ENCODE measurements at regions not wholly inside any gene's neighbourhood (a gene's known extent, or its start where the extent isn't known, plus 50 kb on each side); places are given as distances from the start of the nearest gene placed in this dataset.

- no peaks in the 10 kb centered on the region for H4K20me1 ChIP-seq (ENCODE audit: control insufficient read depth, extremely low read depth, insufficient read depth, low read length)
- H3K79me2 ChIP-seq (ENCODE audit: control insufficient read depth, insufficient read depth, low read length) = no peaks in the 10 kb centered on the region
- H3K27ac ChIP-seq (ENCODE audit: insufficient read depth, low read length) = no peak overlapping the region
- no peaks in the 10 kb centered on the region for H3K27me3 ChIP-seq (ENCODE audit: control insufficient read depth, insufficient read depth, low read length)
- no peak for DNase-seq (ENCODE audit: low read depth in 2 of 2)
- TF ChIP-seq, protein P1, sequence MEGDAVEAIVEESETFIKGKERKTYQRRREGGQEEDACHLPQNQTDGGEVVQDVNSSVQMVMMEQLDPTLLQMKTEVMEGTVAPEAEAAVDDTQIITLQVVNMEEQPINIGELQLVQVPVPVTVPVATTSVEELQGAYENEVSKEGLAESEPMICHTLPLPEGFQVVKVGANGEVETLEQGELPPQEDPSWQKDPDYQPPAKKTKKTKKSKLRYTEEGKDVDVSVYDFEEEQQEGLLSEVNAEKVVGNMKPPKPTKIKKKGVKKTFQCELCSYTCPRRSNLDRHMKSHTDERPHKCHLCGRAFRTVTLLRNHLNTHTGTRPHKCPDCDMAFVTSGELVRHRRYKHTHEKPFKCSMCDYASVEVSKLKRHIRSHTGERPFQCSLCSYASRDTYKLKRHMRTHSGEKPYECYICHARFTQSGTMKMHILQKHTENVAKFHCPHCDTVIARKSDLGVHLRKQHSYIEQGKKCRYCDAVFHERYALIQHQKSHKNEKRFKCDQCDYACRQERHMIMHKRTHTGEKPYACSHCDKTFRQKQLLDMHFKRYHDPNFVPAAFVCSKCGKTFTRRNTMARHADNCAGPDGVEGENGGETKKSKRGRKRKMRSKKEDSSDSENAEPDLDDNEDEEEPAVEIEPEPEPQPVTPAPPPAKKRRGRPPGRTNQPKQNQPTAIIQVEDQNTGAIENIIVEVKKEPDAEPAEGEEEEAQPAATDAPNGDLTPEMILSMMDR (conservative IDR thresholded peaks at IDR 0.05 in 1 of 2, IDR thresholded peaks at IDR 0.05 in 1 of 2; ENCODE audit: low read depth in 1 of 2, low read length in 2 of 2) = no peak
- TF ChIP-seq EZH2 (IDR thresholded peaks at IDR 0.05; ENCODE audit: low read length, missing control alignments) = no peak
- no peaks in the 10 kb centered on the region for H3K9me3 ChIP-seq (ENCODE audit: control insufficient read depth, insufficient read depth, low read depth, low read length)
- H3K4me3 ChIP-seq (replicated peaks in 1 of 4; ENCODE audit: control extremely low read depth in 1 of 4, insufficient read depth in 1 of 4, low read depth in 3 of 4, low read length in 4 of 4) = no peak overlapping the region
- H3K9ac ChIP-seq (ENCODE audit: insufficient read depth, low read length) = no peak overlapping the region
- no peak overlapping the region for H3K4me2 ChIP-seq (ENCODE audit: extremely low read depth, insufficient read depth, low read length)
- no peaks in the 10 kb centered on the region for H3K4me1 ChIP-seq (ENCODE audit: control insufficient read depth, extremely low read depth, insufficient read depth, low read length)
- H2AFZ ChIP-seq (ENCODE audit: low read length) = no peak overlapping the region
- H3K36me3 ChIP-seq (ENCODE audit: control insufficient read depth, insufficient read depth, low read length) = no peaks in the 10 kb centered on the region
Observed at GRCh38 chr9:13920557-13920956, 393.4 kb downstream of the NFIB start.

DNA sequence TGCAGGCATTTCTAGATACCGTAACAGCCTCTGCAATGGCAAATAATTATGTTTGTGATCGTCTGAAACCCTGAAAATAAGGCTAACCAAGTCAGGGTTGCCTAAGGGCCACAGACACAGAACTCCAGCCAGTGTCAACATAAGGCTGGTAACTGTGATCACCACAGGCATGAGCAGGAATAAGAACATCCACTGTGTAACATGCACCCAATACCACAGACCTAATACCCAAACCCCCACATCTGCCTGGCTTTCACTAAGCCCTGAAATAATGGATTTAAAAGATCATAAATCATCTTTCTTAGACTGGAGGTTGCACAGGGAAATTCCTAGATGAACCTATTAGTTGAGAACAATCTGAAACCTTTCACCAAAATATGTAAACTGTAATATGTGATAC, 394.5 kb downstream of the NFIB start:
- Histone ChIP-seq H3K36me3 (ENCODE audit: control insufficient read depth, insufficient read depth, low read length) (no peaks in the 10 kb centered on the region), H4K20me1 (ENCODE audit: control insufficient read depth, extremely low read depth, insufficient read depth, low read length) (no peaks in the 10 kb centered on the region), H2AFZ (ENCODE audit: low read length) (no peak overlapping the region), H3K9ac (ENCODE audit: insufficient read depth, low read length) (no peak overlapping the region), H3K27me3 (ENCODE audit: control insufficient read depth, insufficient read depth, low read length) (no peaks in the 10 kb centered on the region), H3K27ac (ENCODE audit: insufficient read depth, low read length) (no peak overlapping the region), H3K4me2 (ENCODE audit: extremely low read depth, insufficient read depth, low read length) (no peak overlapping the region), H3K4me3 (replicated peaks in 1 of 4; ENCODE audit: control extremely low read depth in 1 of 4, insufficient read depth in 1 of 4, low read depth in 3 of 4, low read length in 4 of 4) (no peak overlapping the region), H3K9me3 (ENCODE audit: control insufficient read depth, insufficient read depth, low read depth, low read length) (no peaks in the 10 kb centered on the region), H3K4me1 (ENCODE audit: control insufficient read depth, extremely low read depth, insufficient read depth, low read length) (no peaks in the 10 kb centered on the region), H3K79me2 (ENCODE audit: control insufficient read depth, insufficient read depth, low read length) (no peaks in the 10 kb centered on the region)
- DNase-seq (ENCODE audit: low read depth in 2 of 2) = peak in 1 of 2 donors; percentile 74
- TF ChIP-seq EZH2 (IDR thresholded peaks at IDR 0.05; ENCODE audit: low read length, missing control alignments) = no peak
- TF ChIP-seq, protein P1 (conservative IDR thresholded peaks at IDR 0.05 in 1 of 2, IDR thresholded peaks at IDR 0.05 in 1 of 2; ENCODE audit: low read depth in 1 of 2, low read length in 2 of 2) = no peak

GRCh38 chr9:13917534-13917933, 396.4 kb downstream of the NFIB start:
- no peaks in the 10 kb centered on the region for H3K9me3 ChIP-seq (ENCODE audit: control insufficient read depth, insufficient read depth, low read depth, low read length)
- no peak overlapping the region for H3K27ac ChIP-seq (ENCODE audit: insufficient read depth, low read length)
- H3K4me2 ChIP-seq (ENCODE audit: extremely low read depth, insufficient read depth, low read length) = no peak overlapping the region
- H3K27me3 ChIP-seq (ENCODE audit: control insufficient read depth, insufficient read depth, low read length) = no peaks in the 10 kb centered on the region
- no peaks in the 10 kb centered on the region for H4K20me1 ChIP-seq (ENCODE audit: control insufficient read depth, extremely low read depth, insufficient read depth, low read length)
- no peak for DNase-seq (ENCODE audit: low read depth in 2 of 2)
- no peaks in the 10 kb centered on the region for H3K79me2 ChIP-seq (ENCODE audit: control insufficient read depth, insufficient read depth, low read length)
- H2AFZ ChIP-seq (ENCODE audit: low read length) = no peak overlapping the region
- H3K4me3 ChIP-seq (replicated peaks in 1 of 4; ENCODE audit: control extremely low read depth in 1 of 4, insufficient read depth in 1 of 4, low read depth in 3 of 4, low read length in 4 of 4) = no peak overlapping the region
- no peaks in the 10 kb centered on the region for H3K4me1 ChIP-seq (ENCODE audit: control insufficient read depth, extremely low read depth, insufficient read depth, low read length)
- TF ChIP-seq, protein P1 (conservative IDR thresholded peaks at IDR 0.05 in 1 of 2, IDR thresholded peaks at IDR 0.05 in 1 of 2; ENCODE audit: low read depth in 1 of 2, low read length in 2 of 2) = no peak
- no peak overlapping the region for H3K9ac ChIP-seq (ENCODE audit: insufficient read depth, low read length)
- H3K36me3 ChIP-seq (ENCODE audit: control insufficient read depth, insufficient read depth, low read length) = no peaks in the 10 kb centered on the region
